Stimulated activated naive CD8-positive, alpha-beta T cell treated with anti-CD3 and anti-CD28 coated beads, Interleukin-15, amount 100 ng/mL, for 72 hours (primary cell): ENCODE measurements at regions not wholly inside any gene's neighbourhood (a gene's known extent, or its start where the extent isn't known, plus 50 kb on each side); places are given as distances from the start of the nearest gene placed in this dataset.
"Not testable (repeated sequence)": the region's sequence is repeated elsewhere in the genome, so short reads cannot be mapped to it uniquely, and the experiment has no call there.

Source experiments
- ATAC-seq: fragments of 150-1000 bp; cut with Tn5 transposase; 2 replicates; pipeline ENCODE4 v1.10.0; 2021; ENCODE audit warnings: mild to moderate bottlenecking, moderate library complexity
- DNase-seq, 2 donors: peaks; one replicate each; pipeline ENCODE4 v3.0.0; 2021 to 2022
- H3K27ac Mint-ChIP-seq, 2 donors: one replicate each; pipeline ENCODE4 v1.8.0; 2022; ENCODE audit warnings: mild to moderate bottlenecking in 2 of 2, mixed read lengths in 2 of 2, moderate library complexity in 2 of 2
- H3K27me3 Mint-ChIP-seq: one replicate; pipeline ENCODE4 v1.8.0; 2022; ENCODE audit warnings: mixed read lengths
- H3K4me1 Mint-ChIP-seq: one replicate; pipeline ENCODE4 v1.8.0; 2022; ENCODE audit warnings: mild to moderate bottlenecking, mixed read lengths
- H3K4me3 Mint-ChIP-seq, 2 donors: one replicate each; pipeline ENCODE4 v1.8.0; 2022; ENCODE audit warnings: mild to moderate bottlenecking in 2 of 2, mixed read lengths in 2 of 2, moderate library complexity in 1 of 2
- H3K9me3 Mint-ChIP-seq, 2 donors: one replicate each; pipeline ENCODE4 v1.8.0; 2022; ENCODE audit warnings: mixed read lengths in 2 of 2

DNA sequence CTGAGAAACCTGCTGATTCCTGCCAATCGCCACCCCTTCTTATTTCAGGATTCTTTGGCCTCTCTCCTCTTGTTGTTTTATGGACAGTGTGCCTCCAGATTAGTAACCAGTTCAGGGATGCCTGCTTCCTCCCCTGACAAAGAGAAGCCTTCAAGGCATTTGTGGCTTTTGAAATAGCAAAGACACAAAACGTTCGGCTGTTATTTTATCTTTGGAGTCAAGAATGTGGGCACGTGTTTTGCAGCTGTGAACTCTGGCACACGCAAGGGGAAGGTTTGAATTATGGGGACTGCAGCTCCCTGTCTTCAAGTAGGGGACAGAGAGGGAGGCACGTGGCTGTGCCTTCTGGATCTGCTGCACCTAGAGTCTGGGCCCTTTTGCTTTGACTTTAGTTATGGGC is 157.9 kb upstream of the GRB10 start:
- Mint-ChIP-seq H3K9me3 (peaks cover 0 to 8% of the 10 kb centered on the region in 2 donors), H3K4me1 (no peaks in the 10 kb centered on the region), H3K27ac (no peak overlapping the region)

GRCh38 chr7:50939021-50939420 is 156.3 kb upstream of the GRB10 start:
- DNase-seq, result no peak
- Mint-ChIP-seq H3K4me1 (no peaks in the 10 kb centered on the region), H3K9me3 (peaks cover 0 to 17% of the 10 kb centered on the region in 2 donors), H3K27me3 (peaks cover 34% of the 10 kb centered on the region), H3K4me3 (no peak overlapping the region), H3K27ac (no peak overlapping the region)
- ATAC-seq, result no peak

More for the DNA sequence above, 157.9 kb upstream of the GRB10 start:
- ATAC-seq, result no peak
- Mint-ChIP-seq H3K4me3 (no peak overlapping the region), H3K27me3 (peaks cover 24% of the 10 kb centered on the region)
- no peak for DNase-seq

- ATAC-seq (no peak), DNase-seq (no peak)
- Mint-ChIP-seq H3K9me3 (peaks cover 0 to 17% of the 10 kb centered on the region in 2 donors), H3K4me3 (no peak overlapping the region), H3K4me1 (no peaks in the 10 kb centered on the region), H3K27ac (no peak overlapping the region), H3K27me3 (peaks cover 34% of the 10 kb centered on the region)
Measured at GRCh38 chr7:50937727-50938126, 155.0 kb upstream of the GRB10 start.

GRCh38 chr7:50926049-50926448 is 143.4 kb upstream of the GRB10 start:
- H3K27me3 Mint-ChIP-seq, result no peaks in the 10 kb centered on the region
- H3K4me1 Mint-ChIP-seq, result no peaks in the 10 kb centered on the region
- no peak overlapping the region for H3K27ac Mint-ChIP-seq
- ATAC-seq, result no peak
- no peaks in the 10 kb centered on the region for H3K9me3 Mint-ChIP-seq
- H3K4me3 Mint-ChIP-seq, result no peak overlapping the region
- no peak for DNase-seq

DNA sequence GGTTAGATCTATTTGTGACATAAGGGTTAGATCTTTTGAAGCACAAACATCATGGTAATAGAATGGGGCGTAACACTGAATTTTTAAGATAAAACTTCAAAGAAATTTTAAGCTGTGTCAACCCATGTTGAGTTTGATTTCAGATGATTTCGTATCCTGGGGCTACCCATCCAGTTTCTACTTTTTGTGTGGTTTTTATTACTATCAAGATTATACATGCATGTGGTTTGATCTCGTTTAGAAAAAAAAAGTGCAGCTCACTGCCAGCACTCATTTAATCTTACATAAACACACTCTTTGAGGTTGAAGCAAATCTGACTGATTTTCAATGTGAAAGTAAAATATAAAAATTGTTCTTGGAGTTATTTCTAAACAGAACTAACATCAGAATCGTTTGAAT is 140.8 kb upstream of the GRB10 start:
- H3K4me1 Mint-ChIP-seq, result no peaks in the 10 kb centered on the region

GRCh38 chr7:50921114-50921813 is 138.6 kb upstream of the GRB10 start:
- no peaks in the 10 kb centered on the region for H3K4me1 Mint-ChIP-seq
- H3K27ac Mint-ChIP-seq, result no peak overlapping the region
- no peaks in the 10 kb centered on the region for H3K9me3 Mint-ChIP-seq
- no peak overlapping the region for H3K4me3 Mint-ChIP-seq
- no peaks in the 10 kb centered on the region for H3K27me3 Mint-ChIP-seq
- ATAC-seq, result no peak
- no peak for DNase-seq

More for the DNA sequence above, 140.8 kb upstream of the GRB10 start:
- Mint-ChIP-seq H3K9me3 (no peaks in the 10 kb centered on the region), H3K4me3 (no peak overlapping the region), H3K27me3 (no peaks in the 10 kb centered on the region), H3K27ac (no peak overlapping the region)
- DNase-seq, result no peak
- ATAC-seq, result no peak

- no peak for DNase-seq
- no peaks in the 10 kb centered on the region for H3K27me3 Mint-ChIP-seq
- H3K4me3 Mint-ChIP-seq, result no peak overlapping the region
- H3K27ac Mint-ChIP-seq, result no peak overlapping the region
- H3K9me3 Mint-ChIP-seq, result no peaks in the 10 kb centered on the region
- no peak for ATAC-seq
- no peaks in the 10 kb centered on the region for H3K4me1 Mint-ChIP-seq
Measured at GRCh38 chr7:50920031-50920635, 137.4 kb upstream of the GRB10 start.

- H3K27ac Mint-ChIP-seq, result peak overlapping the region in 1 of 2 donors; percentile 27
- no peaks in the 10 kb centered on the region for H3K9me3 Mint-ChIP-seq
- DNase-seq, result no peak
- no peaks in the 10 kb centered on the region for H3K4me1 Mint-ChIP-seq
- H3K4me3 Mint-ChIP-seq, result no peak overlapping the region
- no peak for ATAC-seq
- H3K27me3 Mint-ChIP-seq, result no peaks in the 10 kb centered on the region
Measured at GRCh38 chr7:50915621-50916020, 132.9 kb upstream of the GRB10 start.

DNA sequence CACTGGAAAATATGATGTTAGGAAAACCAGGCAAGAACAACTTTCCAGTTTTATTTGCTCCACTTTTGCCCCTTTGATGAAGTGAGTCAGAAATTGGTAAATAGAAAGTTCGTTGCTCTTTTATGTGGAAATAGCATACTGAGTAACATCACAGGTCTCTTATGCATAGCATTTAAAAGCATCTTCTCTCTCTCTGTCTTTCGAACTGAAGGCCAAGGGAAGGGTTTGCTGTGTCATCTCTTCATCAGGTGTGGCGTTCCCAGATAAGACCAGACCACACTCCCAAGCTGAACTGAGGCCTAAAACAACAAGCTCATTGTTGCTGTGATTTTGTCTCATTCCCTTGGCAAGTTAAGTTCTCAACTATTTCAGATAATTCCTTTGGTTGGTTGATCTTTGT is 131.8 kb upstream of the GRB10 start:
- H3K9me3 Mint-ChIP-seq, result no peaks in the 10 kb centered on the region
- H3K27me3 Mint-ChIP-seq, result no peaks in the 10 kb centered on the region
- no peak overlapping the region for H3K4me3 Mint-ChIP-seq
- no peak for ATAC-seq
- H3K27ac Mint-ChIP-seq, result no peak overlapping the region
- H3K4me1 Mint-ChIP-seq, result no peaks in the 10 kb centered on the region
- DNase-seq, result no peak

DNA sequence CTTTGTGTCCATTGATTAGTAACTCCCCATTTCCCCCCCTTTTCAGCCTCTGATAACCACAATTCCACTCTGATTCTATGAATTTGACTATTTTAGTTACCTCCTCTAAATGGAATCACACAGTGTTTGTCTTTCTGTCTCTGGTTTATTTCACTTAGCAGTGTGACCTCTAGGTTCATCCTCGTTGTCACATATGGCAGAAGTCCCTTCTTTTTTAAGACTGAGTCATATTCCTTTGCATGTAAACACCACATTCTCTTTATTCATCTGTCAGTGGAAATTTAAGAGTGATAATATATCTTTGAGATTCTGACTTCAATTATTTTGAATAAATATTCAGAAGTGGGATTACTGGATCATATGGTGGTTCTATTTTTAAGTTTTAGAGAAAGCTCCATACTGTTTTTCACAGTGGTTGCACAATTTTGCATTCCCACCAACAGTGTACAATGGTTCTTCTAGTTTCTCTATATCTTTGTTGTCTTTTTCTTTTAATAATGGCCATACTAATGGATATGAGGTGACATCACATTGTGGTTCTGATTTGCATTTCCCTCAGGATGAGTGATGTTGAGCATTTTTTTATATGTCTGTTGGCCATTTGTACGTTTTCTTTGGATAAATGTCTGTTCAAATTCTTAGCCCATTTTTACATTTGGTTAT is 126.1 kb upstream of the GRB10 start:
- Mint-ChIP-seq H3K4me3 (no peak overlapping the region), H3K27ac (no peak overlapping the region)
- no peak for ATAC-seq

GRCh38 chr7:50898604-50899477 is 116.1 kb upstream of the GRB10 start:
- not testable (repeated sequence) for DNase-seq, H3K9me3 Mint-ChIP-seq, H3K4me3 Mint-ChIP-seq, ATAC-seq, H3K4me1 Mint-ChIP-seq, H3K27ac Mint-ChIP-seq
- peaks cover 20% of the 10 kb centered on the region for H3K27me3 Mint-ChIP-seq

More for the DNA sequence above, 126.1 kb upstream of the GRB10 start:
- H3K4me1 Mint-ChIP-seq, result no peaks in the 10 kb centered on the region
- peaks cover 0 to 5% of the 10 kb centered on the region in 2 donors for H3K9me3 Mint-ChIP-seq
- no peak for DNase-seq
- no peaks in the 10 kb centered on the region for H3K27me3 Mint-ChIP-seq

DNA sequence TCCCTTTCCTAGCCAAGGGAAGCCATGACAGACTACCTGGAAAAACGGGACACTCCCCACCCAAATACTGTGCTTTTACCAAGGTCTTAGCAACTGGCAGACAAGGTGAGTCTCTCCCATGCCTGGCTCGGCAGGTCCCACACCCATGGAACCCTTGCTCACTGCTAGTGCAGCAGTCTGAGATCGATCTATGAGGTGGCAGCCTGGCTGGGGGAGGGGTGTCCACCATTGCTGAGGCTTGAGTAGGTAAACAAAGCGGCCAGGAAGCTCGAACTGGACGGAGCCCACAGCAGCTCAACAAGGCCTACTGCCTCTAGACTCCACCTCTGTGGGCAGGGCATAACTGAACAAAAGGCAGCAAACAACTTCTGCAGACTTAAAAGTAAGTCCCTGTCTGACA is 104.4 kb upstream of the GRB10 start:
- not testable (repeated sequence) for H3K27ac Mint-ChIP-seq, H3K4me1 Mint-ChIP-seq, H3K9me3 Mint-ChIP-seq, DNase-seq, H3K4me3 Mint-ChIP-seq, ATAC-seq
- H3K27me3 Mint-ChIP-seq, result peaks cover 25% of the 10 kb centered on the region

- ATAC-seq (no peak), DNase-seq (no peak)
- no peak overlapping the region for H3K27ac Mint-ChIP-seq
- H3K9me3 Mint-ChIP-seq, result no peaks in the 10 kb centered on the region
- H3K4me3 Mint-ChIP-seq, result no peak overlapping the region
- peaks cover 23% of the 10 kb centered on the region for H3K27me3 Mint-ChIP-seq
- H3K4me1 Mint-ChIP-seq, result no peaks in the 10 kb centered on the region
Measured at GRCh38 chr7:50872437-50872836, 89.7 kb upstream of the GRB10 start.

DNA sequence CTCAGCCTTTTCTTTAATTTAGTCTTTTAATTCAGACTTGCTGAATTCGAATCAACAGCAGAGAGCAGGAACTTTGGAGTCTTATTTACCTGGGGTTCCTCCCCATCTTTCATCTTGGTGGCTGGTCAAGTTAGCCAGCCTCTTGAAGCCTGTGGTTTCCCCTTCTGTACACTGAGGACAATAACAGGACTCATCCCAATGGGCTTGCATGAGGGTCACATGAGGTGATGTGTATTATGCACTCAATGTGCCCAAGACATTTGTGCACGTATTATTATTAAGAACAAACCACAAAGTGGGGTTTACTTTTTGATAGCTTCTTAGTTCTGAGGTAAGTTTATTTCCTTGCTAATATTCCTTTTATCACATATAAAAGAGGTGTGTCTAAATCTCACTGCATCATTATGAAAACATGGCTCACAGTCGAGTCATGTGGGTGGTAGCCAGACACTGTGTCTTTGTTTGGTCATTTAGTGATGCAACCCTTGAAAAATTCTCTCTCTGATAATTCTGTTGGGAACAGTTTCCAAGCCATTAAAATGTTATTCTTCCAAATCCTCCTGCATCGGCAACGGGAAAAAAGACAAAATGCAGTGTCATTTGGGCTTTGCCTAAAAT is 86.5 kb upstream of the GRB10 start:
- Mint-ChIP-seq H3K27me3 (peaks cover 12% of the 10 kb centered on the region), H3K9me3 (no peaks in the 10 kb centered on the region), H3K4me3 (no peak overlapping the region), H3K4me1 (no peaks in the 10 kb centered on the region), H3K27ac (no peak overlapping the region)
- ATAC-seq (no peak), DNase-seq (no peak)

- Mint-ChIP-seq H3K4me1 (peaks cover 1% of the 10 kb centered on the region), H3K27ac (no peak overlapping the region), H3K27me3 (peaks cover 8% of the 10 kb centered on the region), H3K4me3 (no peak overlapping the region), H3K9me3 (no peaks in the 10 kb centered on the region)
- no peak for DNase-seq
- no peak for ATAC-seq
Measured at GRCh38 chr7:50868426-50869100, 85.9 kb upstream of the GRB10 start.
